Panc1 (cell line): ENCODE measurements at regions not wholly inside any gene's neighbourhood (a gene's known extent, or its start where the extent isn't known, plus 50 kb on each side); places are given as distances from the start of the nearest gene placed in this dataset.
"Not testable (repeated sequence)": the region's sequence is repeated elsewhere in the genome, so short reads cannot be mapped to it uniquely, and the experiment has no call there.

Experiments used
- ATAC-seq: fragments of 200-7000 bp; cut with Tn5 transposase; 2 replicates; pipeline ENCODE4 v1.9.1; 2020; ENCODE audit warnings: mild to moderate bottlenecking, moderate library complexity
- BruUV-seq: library from RNA; stranded (reverse); fragments of 400-500 nt; replicated peaks from 2 replicates; lab custom pipeline; 2021; lab: Mats Ljungman, UMichigan
- CTCF ChIA-PET: fragments of 300-600 bp; sonication (Branson Sonifier 250); formaldehyde crosslinking; loops from one replicate; lab custom pipeline; 2022; ENCODE audit warnings: antibody characterized with exemption; lab: Charles Lee
- POLR2A ChIA-PET: fragments of 300-600 bp; sonication (Branson Sonifier 250); formaldehyde crosslinking; loops from one replicate; lab custom pipeline; 2022; ENCODE audit warnings: antibody characterized with exemption; lab: Charles Lee
- DNase-seq: peaks from one replicate; pipeline ENCODE4 v3.0.0-alpha.2; 2010; ENCODE audit warnings: low read depth, low spot score
- H3K27ac ChIP-seq: 2 replicates; pipeline ENCODE4 v1.5.1; 2011; ENCODE audit warnings: mild to moderate bottlenecking, low read length, inconsistent platforms
- H3K27me3 ChIP-seq: fragments of 200-500 bp; sonication (Bioruptor generic); 2 replicates; pipeline ENCODE4 v1.6.0; 2014; ENCODE audit warnings: low read length, inconsistent platforms; ENCODE audit not compliant: control insufficient read depth, insufficient read depth
- H3K36me3 ChIP-seq: fragments of 200-500 bp; sonication (Bioruptor generic); 2 replicates; pipeline ENCODE4 v1.5.1; 2014; ENCODE audit warnings: inconsistent platforms, mild to moderate bottlenecking, low read length, moderate library complexity; ENCODE audit not compliant: control insufficient read depth, insufficient read depth
- H3K4me1 ChIP-seq: 2 replicates; pipeline ENCODE4 v1.5.1; 2011; ENCODE audit warnings: inconsistent platforms, mild to moderate bottlenecking, low read length, moderate library complexity; ENCODE audit not compliant: control insufficient read depth, insufficient read depth
- H3K4me3 ChIP-seq, 2 experiments: 2 replicates each; pipeline ENCODE4 v1.5.1; 2011 to 2012; ENCODE audit warnings: low read depth in 2 of 2, low read length in 2 of 2, mild to moderate bottlenecking in 2 of 2, inconsistent platforms in 1 of 2, moderate library complexity in 1 of 2
- H3K9me3 ChIP-seq: fragments of 200-500 bp; sonication (Bioruptor generic); 2 replicates; pipeline ENCODE4 v1.5.1; 2014; ENCODE audit warnings: low read depth, mild to moderate bottlenecking, inconsistent platforms, low read length, moderate library complexity; ENCODE audit not compliant: control insufficient read depth, insufficient read depth
- CTCF ChIP-seq: fragments of 450-650 bp; IDR thresholded peaks from 2 replicates; pipeline ENCODE4 v1.5.1; 2017; ENCODE audit warnings: mild to moderate bottlenecking
- POLR2AphosphoS5 ChIP-seq: IDR thresholded peaks from 2 replicates; pipeline ENCODE4 v1.6.1; 2012; ENCODE audit warnings: mild to moderate bottlenecking, low read depth, low read length, moderate library complexity
- SIN3A ChIP-seq: IDR thresholded peaks from 2 replicates; pipeline ENCODE4 v1.6.1; 2012; ENCODE audit warnings: low read depth, mild to moderate bottlenecking, low read length, moderate library complexity, borderline replicate concordance; ENCODE audit not compliant: insufficient read depth
- TCF7L2 ChIP-seq: IDR thresholded peaks from 2 replicates; pipeline ENCODE4 v1.6.1; 2011; ENCODE audit warnings: mild to moderate bottlenecking, low read depth, low read length, inconsistent platforms
- in situ Hi-C: cut with HindIII; loops from 2 replicates; pipeline ENCODE4 v1.10.0; 2016; ENCODE audit warnings: low sequenced_read_pairs, low pct_unique_long_range_greater_than_20kb
- intact Hi-C: fragments of 100-400 bp; cut with micrococcal nuclease; formaldehyde crosslinking; loops from one replicate; pipeline ENCODE4 v1.10.0; 2022; ENCODE audit not compliant: unreplicated experiment
- TF ChIP-seq, protein P1 (sequence below), 2 experiments: IDR thresholded peaks; 2 replicates each; pipeline ENCODE4 v1.6.1; 2011 to 2012; ENCODE audit warnings: low read depth in 2 of 2, control low read depth in 1 of 2, low read length in 1 of 2, mild to moderate bottlenecking in 1 of 2, moderate library complexity in 1 of 2; ENCODE audit not compliant: insufficient read depth in 1 of 2

DNA sequence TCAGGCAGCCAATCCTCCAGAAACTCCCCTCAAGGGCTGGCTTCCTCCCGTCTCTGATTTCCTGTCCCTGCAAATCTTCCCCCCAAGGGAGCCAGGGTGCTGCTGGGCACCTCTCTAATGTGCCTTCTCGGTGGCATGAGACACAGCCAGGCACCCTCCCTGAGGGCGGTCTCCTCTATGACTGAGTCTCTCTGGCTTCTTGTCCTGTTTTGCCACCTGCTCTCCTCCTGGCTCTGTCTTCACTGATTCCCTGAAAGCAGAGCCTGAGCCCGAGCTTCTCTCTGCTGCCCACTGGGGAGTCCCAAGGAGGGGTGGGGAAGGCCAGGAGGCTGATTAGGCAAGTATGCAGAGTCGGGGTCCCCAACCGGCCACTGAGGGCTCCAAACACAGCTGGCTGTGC, 60.4 kb upstream of the INSIG1 start:
- ATAC-seq, result no peak

DNA sequence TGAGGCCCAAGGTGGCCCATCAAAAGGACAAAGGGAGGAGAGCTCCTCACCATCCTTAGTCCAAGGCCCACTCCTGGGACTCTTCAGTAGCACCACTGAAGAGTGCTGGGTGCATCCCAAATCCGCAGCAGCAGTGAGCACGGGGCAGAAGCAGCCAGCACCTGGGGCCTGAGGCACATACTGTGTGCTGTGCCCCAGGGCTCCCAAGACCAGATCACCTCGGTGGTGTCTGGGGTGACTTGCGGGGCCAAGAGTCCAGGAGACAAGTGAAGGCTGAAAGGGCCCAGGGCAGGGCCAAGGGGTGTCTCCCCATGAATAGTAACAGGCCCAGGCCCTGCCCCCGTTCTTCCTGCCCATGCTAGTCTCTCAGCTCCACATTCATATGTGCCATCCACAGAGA, 59.9 kb upstream of the INSIG1 start:
- intact Hi-C loops (no loop called here), in situ Hi-C loops (no loop called here)
- DNase-seq (no peak), ATAC-seq (no peak)
- BruUV-seq, result no TSS peak
- no peak overlapping the region for H3K27ac ChIP-seq
- CTCF ChIA-PET, result no interaction called here
- POLR2A ChIA-PET, result no interaction called here
- no peaks in the 10 kb centered on the region for H3K9me3 ChIP-seq
- no peaks in the 10 kb centered on the region for H3K27me3 ChIP-seq
- no peaks in the 10 kb centered on the region for H3K36me3 ChIP-seq
- no peaks in the 10 kb centered on the region for H3K4me1 ChIP-seq
- TF ChIP-seq, protein P1, sequence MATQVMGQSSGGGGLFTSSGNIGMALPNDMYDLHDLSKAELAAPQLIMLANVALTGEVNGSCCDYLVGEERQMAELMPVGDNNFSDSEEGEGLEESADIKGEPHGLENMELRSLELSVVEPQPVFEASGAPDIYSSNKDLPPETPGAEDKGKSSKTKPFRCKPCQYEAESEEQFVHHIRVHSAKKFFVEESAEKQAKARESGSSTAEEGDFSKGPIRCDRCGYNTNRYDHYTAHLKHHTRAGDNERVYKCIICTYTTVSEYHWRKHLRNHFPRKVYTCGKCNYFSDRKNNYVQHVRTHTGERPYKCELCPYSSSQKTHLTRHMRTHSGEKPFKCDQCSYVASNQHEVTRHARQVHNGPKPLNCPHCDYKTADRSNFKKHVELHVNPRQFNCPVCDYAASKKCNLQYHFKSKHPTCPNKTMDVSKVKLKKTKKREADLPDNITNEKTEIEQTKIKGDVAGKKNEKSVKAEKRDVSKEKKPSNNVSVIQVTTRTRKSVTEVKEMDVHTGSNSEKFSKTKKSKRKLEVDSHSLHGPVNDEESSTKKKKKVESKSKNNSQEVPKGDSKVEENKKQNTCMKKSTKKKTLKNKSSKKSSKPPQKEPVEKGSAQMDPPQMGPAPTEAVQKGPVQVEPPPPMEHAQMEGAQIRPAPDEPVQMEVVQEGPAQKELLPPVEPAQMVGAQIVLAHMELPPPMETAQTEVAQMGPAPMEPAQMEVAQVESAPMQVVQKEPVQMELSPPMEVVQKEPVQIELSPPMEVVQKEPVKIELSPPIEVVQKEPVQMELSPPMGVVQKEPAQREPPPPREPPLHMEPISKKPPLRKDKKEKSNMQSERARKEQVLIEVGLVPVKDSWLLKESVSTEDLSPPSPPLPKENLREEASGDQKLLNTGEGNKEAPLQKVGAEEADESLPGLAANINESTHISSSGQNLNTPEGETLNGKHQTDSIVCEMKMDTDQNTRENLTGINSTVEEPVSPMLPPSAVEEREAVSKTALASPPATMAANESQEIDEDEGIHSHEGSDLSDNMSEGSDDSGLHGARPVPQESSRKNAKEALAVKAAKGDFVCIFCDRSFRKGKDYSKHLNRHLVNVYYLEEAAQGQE (IDR thresholded peaks at IDR 0.05; ENCODE audit: insufficient read depth in 1 of 2, low read depth in 2 of 2, low read length in 1 of 2), result no peak
- TF ChIP-seq SIN3A (no peak), POLR2AphosphoS5 (no peak), TCF7L2 (no peak), CTCF (no peak)
- H3K4me3 ChIP-seq, result no peak overlapping the region

More for the DNA sequence above, 60.4 kb upstream of the INSIG1 start:
- no peak for DNase-seq
- no TSS peak for BruUV-seq
- Histone ChIP-seq H3K27ac (no peak overlapping the region), H3K4me1 (no peaks in the 10 kb centered on the region), H3K9me3 (no peaks in the 10 kb centered on the region), H3K27me3 (no peaks in the 10 kb centered on the region), H3K36me3 (no peaks in the 10 kb centered on the region), H3K4me3 (no peak overlapping the region)
- intact Hi-C loops, result no loop called here
- CTCF ChIA-PET, result interaction anchor here (0.6 kb wide), 1 partner anchor 271 kb away, joined by 3 read pairs; no protein-coding TSS in a partner anchor
- in situ Hi-C loops, result no loop called here
- no peak for TF ChIP-seq TCF7L2
- TF ChIP-seq SIN3A, result no peak
- TF ChIP-seq CTCF, result no peak
- no peak for TF ChIP-seq POLR2AphosphoS5
- TF ChIP-seq, protein P1 (IDR thresholded peaks at IDR 0.05; ENCODE audit: insufficient read depth in 1 of 2, low read depth in 2 of 2, low read length in 1 of 2), result no peak
- POLR2A ChIA-PET, result no interaction called here

- H3K4me1 ChIP-seq, CTCF ChIA-PET, in situ Hi-C loops, POLR2A ChIA-PET, ATAC-seq, H3K27ac ChIP-seq, H3K36me3 ChIP-seq, H3K27me3 ChIP-seq, H3K9me3 ChIP-seq, H3K4me3 ChIP-seq, DNase-seq, intact Hi-C loops, BruUV-seq: not testable (repeated sequence)
Observed at GRCh38 chr7:155239431-155240087, 58.1 kb upstream of the INSIG1 start.
